ENCODE measurements at regions not wholly inside any gene's neighbourhood (a gene's known extent, or its start where the extent isn't known, plus 50 kb on each side); places are given as distances from the start of the nearest gene placed in this dataset.
"Not testable (repeated sequence)": the region's sequence is repeated elsewhere in the genome, so short reads cannot be mapped to it uniquely, and the experiment has no call there.

GRCh38 chr15:22649458-22649857, 137.0 kb upstream of the NIPA1 start:
- not testable (repeated sequence) for TF ChIP-seq POLR2AphosphoS5, CTCF, EP300 (IDR thresholded peaks at IDR 0.05)

Measured in sigmoid colon (tissue), 4 donors.